ENCODE measurements at regions not wholly inside any gene's neighbourhood (a gene's known extent, or its start where the extent isn't known, plus 50 kb on each side); places are given as distances from the start of the nearest gene placed in this dataset.

DNA sequence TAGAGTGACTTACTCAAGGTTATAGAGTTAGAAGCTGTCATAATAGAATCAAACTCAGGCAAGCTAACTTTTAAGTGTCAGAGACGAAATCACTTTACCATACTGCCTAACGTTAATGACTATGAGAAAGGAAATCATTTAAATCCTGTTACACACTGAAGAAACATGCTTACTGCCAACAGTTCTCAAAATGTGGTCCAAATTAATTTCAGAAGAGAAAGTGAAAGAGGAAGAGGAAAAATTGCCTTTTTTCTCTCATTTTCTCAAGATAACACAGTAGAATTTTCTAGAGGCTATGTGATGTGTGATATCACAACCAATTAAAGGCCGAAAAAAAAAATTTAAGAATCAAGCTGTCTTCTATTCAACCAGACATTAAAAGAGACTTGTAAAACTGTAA lies 1362.7 kb upstream of the CHAC2 start:
- ATAC-seq (no peak), DNase-seq (no peak)
- Histone ChIP-seq H3K4me3 (ENCODE audit: low read length) (no peak overlapping the region), H3K9me3 (ENCODE audit: control insufficient read depth, low read length) (no peaks in the 10 kb centered on the region), H3K27me3 (ENCODE audit: control insufficient read depth, insufficient read depth) (no peaks in the 10 kb centered on the region), H3K4me1 (ENCODE audit: control insufficient read depth, insufficient read depth, low read length) (no peaks in the 10 kb centered on the region), H3K27ac (ENCODE audit: low read length) (no peak overlapping the region)
- 42% methylated on average over 3 of the region's 3 CpGs for WGBS
- intact Hi-C loops (cut with DNase I) = loop anchor here in 1 of 4 donors (5.0 kb wide), 1 partner anchor 283 kb away; no protein-coding TSS in a partner anchor

DNA sequence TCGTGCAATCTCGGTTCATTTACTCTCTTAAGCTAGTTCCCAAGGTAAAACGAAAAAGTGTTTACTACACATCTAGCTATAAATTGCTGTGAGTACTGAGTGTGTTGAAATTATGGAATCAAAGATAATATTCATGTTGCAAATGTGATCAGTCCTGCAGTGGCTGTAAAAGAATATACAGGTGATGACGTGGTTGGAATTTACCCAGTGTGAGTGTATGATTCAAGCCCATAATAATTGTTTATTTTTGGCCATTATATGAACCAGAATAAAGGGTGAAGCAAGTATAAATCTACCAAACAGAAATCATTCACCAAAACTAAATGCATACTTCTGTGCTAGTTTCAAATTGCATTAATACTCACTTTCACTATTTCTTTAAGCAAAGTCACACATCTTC lies 1363.6 kb upstream of the CHAC2 start:
- Histone ChIP-seq H3K9me3 (ENCODE audit: control insufficient read depth, low read length) (no peaks in the 10 kb centered on the region), H3K4me1 (ENCODE audit: control insufficient read depth, insufficient read depth, low read length) (no peaks in the 10 kb centered on the region), H3K4me3 (ENCODE audit: low read length) (no peak overlapping the region), H3K27me3 (ENCODE audit: control insufficient read depth, insufficient read depth) (no peaks in the 10 kb centered on the region), H3K27ac (ENCODE audit: low read length) (no peak overlapping the region)
- intact Hi-C loops (cut with DNase I) = loop anchor here in 1 of 4 donors (5.0 kb wide), 1 partner anchor 282 kb away; no protein-coding TSS in a partner anchor
- 90% methylated on average over 4 of the region's 4 CpGs for WGBS
- DNase-seq (no peak), ATAC-seq (no peak)

DNA sequence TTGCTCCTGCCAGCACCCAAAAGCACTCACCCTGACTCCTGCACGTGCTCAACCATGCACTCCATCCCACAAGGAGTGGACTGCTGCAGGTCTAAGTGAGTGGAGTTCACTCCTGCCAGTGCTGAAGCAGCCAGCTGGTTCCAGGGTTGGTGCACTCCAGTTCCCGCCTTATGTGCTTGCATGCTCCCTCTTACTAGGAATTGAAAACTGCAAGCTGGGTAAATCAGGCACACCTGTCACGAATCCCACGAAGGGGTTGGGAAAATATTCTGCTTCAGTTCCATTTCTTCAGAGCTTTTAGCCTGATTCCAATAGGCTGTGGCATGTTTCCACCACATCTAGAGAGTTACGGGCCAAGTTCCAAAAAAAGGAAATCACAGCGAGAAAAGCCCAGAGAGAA lies 1365.5 kb upstream of the CHAC2 start:
- intact Hi-C loops (cut with DNase I) = loop anchor here in 1 of 4 donors (5.0 kb wide), 1 partner anchor 280 kb away; no protein-coding TSS in a partner anchor
- H3K4me1 ChIP-seq (ENCODE audit: control insufficient read depth, insufficient read depth, low read length) = no peaks in the 10 kb centered on the region
- DNase-seq (no peak), ATAC-seq (no peak)
- no peak overlapping the region for H3K4me3 ChIP-seq (ENCODE audit: low read length)
- H3K27me3 ChIP-seq (ENCODE audit: control insufficient read depth, insufficient read depth) = no peaks in the 10 kb centered on the region
- no peak overlapping the region for H3K27ac ChIP-seq (ENCODE audit: low read length)
- WGBS = 63% methylated on average over 6 of the region's 6 CpGs
- H3K9me3 ChIP-seq (ENCODE audit: control insufficient read depth, low read length) = no peaks in the 10 kb centered on the region

- Histone ChIP-seq H3K27ac (ENCODE audit: low read length) (no peak overlapping the region), H3K27me3 (ENCODE audit: control insufficient read depth, insufficient read depth) (no peaks in the 10 kb centered on the region), H3K4me3 (ENCODE audit: low read length) (no peak overlapping the region), H3K4me1 (ENCODE audit: control insufficient read depth, insufficient read depth, low read length) (no peaks in the 10 kb centered on the region), H3K9me3 (ENCODE audit: control insufficient read depth, low read length) (no peaks in the 10 kb centered on the region)
- intact Hi-C loops (cut with DNase I) = no loop called here
- ATAC-seq = peak; percentile 39 to 88
- DNase-seq = no peak
- WGBS = 47% methylated on average over 1 of the region's 1 CpG
Measured at GRCh38 chr2:52396836-52397235, 1364.9 kb upstream of the NRXN1 start.

- intact Hi-C loops (cut with DNase I) = no loop called here
- Histone ChIP-seq H3K27me3 (ENCODE audit: control insufficient read depth, insufficient read depth) (no peaks in the 10 kb centered on the region), H3K27ac (ENCODE audit: low read length) (no peak overlapping the region), H3K4me3 (ENCODE audit: low read length) (no peak overlapping the region), H3K9me3 (ENCODE audit: control insufficient read depth, low read length) (no peaks in the 10 kb centered on the region), H3K4me1 (ENCODE audit: control insufficient read depth, insufficient read depth, low read length) (no peaks in the 10 kb centered on the region)
- ATAC-seq = peak in 1 of 2 donors; percentile 64
- DNase-seq = no peak
- WGBS = 34% methylated on average over 1 of the region's 1 CpG
Measured at GRCh38 chr2:52395912-52396311, 1364.0 kb upstream of the NRXN1 start.

DNA sequence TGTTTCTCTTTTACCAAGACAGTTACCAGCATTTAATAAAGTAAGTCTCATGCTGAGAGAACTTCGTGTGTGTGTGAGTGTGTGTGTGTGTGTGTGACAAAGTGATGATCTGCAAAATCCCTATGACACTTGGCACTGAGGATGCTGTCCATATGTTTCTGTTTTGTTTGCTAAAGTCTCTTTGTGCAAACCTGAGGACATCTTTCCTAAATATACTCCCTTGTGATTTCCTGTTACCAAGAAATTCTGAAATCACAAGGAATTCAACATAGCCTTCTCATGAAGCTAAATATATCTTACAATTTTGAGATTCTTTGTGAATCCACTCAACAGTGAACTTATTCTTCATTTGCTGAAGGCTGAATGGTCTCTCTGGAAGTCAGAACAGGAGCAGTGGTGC lies 1359.7 kb upstream of the NRXN1 start:
- H3K9me3 ChIP-seq (ENCODE audit: control insufficient read depth, low read length) = no peaks in the 10 kb centered on the region
- no peaks in the 10 kb centered on the region for H3K4me1 ChIP-seq (ENCODE audit: control insufficient read depth, insufficient read depth, low read length)
- H3K27me3 ChIP-seq (ENCODE audit: control insufficient read depth, insufficient read depth) = no peaks in the 10 kb centered on the region
- H3K4me3 ChIP-seq (ENCODE audit: low read length) = no peak overlapping the region
- DNase-seq = no peak
- 33% methylated on average over 1 of the region's 1 CpG for WGBS
- no peak for ATAC-seq
- intact Hi-C loops (cut with DNase I) = no loop called here
- H3K27ac ChIP-seq (ENCODE audit: low read length) = no peak overlapping the region

DNA sequence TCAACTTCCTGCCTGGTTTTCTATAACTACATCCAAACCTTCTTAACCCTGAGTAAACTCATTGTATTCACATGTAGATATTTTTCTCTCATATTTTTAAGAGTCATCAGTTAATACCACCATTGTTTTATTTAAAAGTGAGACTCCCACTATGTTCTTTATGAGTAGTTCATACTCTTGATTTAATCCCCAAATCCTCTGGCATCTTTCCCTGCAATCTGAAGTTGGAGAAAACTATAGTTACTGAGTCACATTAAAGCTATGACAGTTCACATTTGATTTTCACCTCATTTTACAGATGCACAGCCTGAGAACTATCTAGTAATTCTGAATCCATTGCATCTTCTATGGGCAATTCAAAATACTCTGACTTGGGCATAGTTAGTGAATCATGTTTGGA lies 1358.7 kb upstream of the NRXN1 start:
- intact Hi-C loops (cut with DNase I) = no loop called here
- Histone ChIP-seq H3K4me1 (ENCODE audit: control insufficient read depth, insufficient read depth, low read length) (no peaks in the 10 kb centered on the region), H3K27ac (ENCODE audit: low read length) (no peak overlapping the region), H3K27me3 (ENCODE audit: control insufficient read depth, insufficient read depth) (no peaks in the 10 kb centered on the region), H3K9me3 (ENCODE audit: control insufficient read depth, low read length) (no peaks in the 10 kb centered on the region), H3K4me3 (ENCODE audit: low read length) (no peak overlapping the region)
- DNase-seq (no peak), ATAC-seq (no peak)

- WGBS = 89% methylated on average over 5 of the region's 5 CpGs
- Histone ChIP-seq H3K4me1 (ENCODE audit: control insufficient read depth, insufficient read depth, low read length) (no peaks in the 10 kb centered on the region), H3K4me3 (ENCODE audit: low read length) (no peak overlapping the region), H3K27ac (ENCODE audit: low read length) (no peak overlapping the region), H3K9me3 (ENCODE audit: control insufficient read depth, low read length) (no peaks in the 10 kb centered on the region), H3K27me3 (ENCODE audit: control insufficient read depth, insufficient read depth) (no peaks in the 10 kb centered on the region)
- ATAC-seq = no peak
- intact Hi-C loops (cut with DNase I) = no loop called here
- no peak for DNase-seq
Measured at GRCh38 chr2:52387937-52388590, 1356.1 kb upstream of the NRXN1 start.

- DNase-seq (no peak), ATAC-seq (no peak)
- H3K4me3 ChIP-seq (ENCODE audit: low read length) = no peak overlapping the region
- no peak overlapping the region for H3K27ac ChIP-seq (ENCODE audit: low read length)
- 88% methylated on average over 1 of the region's 1 CpG for WGBS
- no peaks in the 10 kb centered on the region for H3K4me1 ChIP-seq (ENCODE audit: control insufficient read depth, insufficient read depth, low read length)
- intact Hi-C loops (cut with DNase I) = no loop called here
- no peaks in the 10 kb centered on the region for H3K9me3 ChIP-seq (ENCODE audit: control insufficient read depth, low read length)
- no peaks in the 10 kb centered on the region for H3K27me3 ChIP-seq (ENCODE audit: control insufficient read depth, insufficient read depth)
Measured at GRCh38 chr2:52386433-52387030, 1354.6 kb upstream of the NRXN1 start.

GRCh38 chr2:52383541-52383940 lies 1351.6 kb upstream of the NRXN1 start:
- DNase-seq (no peak), ATAC-seq (no peak)
- Histone ChIP-seq H3K4me3 (ENCODE audit: low read length) (no peak overlapping the region), H3K4me1 (ENCODE audit: control insufficient read depth, insufficient read depth, low read length) (no peaks in the 10 kb centered on the region), H3K9me3 (ENCODE audit: control insufficient read depth, low read length) (no peaks in the 10 kb centered on the region), H3K27me3 (ENCODE audit: control insufficient read depth, insufficient read depth) (no peaks in the 10 kb centered on the region), H3K27ac (ENCODE audit: low read length) (no peak overlapping the region)
- intact Hi-C loops (cut with DNase I) = no loop called here
- WGBS = 90% methylated on average over 2 of the region's 2 CpGs

DNA sequence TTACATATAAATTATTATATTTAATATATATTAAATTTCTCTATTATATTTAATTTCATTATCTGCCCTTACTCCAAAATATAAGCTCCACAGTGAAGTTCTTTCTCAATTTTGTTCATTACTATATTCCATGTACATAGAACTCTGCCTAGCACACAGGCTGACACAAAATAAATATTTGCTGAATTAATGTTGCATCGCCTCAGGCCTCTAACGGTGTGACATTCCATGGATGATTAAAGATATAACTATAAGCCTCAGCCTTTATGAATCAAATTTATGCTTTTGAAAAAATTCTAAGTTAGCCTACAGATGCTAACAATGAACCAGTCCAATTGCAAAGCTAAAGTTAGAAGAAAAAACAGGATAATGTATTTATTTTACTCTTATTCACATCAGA lies 1337.2 kb upstream of the NRXN1 start:
- no peaks in the 10 kb centered on the region for H3K9me3 ChIP-seq (ENCODE audit: control insufficient read depth, low read length)
- H3K27ac ChIP-seq (ENCODE audit: low read length) = no peak overlapping the region
- intact Hi-C loops (cut with DNase I) = no loop called here
- ATAC-seq (no peak), DNase-seq (no peak)
- no peak overlapping the region for H3K4me3 ChIP-seq (ENCODE audit: low read length)
- no peaks in the 10 kb centered on the region for H3K4me1 ChIP-seq (ENCODE audit: control insufficient read depth, insufficient read depth, low read length)
- WGBS = 86% methylated on average over 2 of the region's 2 CpGs
- no peaks in the 10 kb centered on the region for H3K27me3 ChIP-seq (ENCODE audit: control insufficient read depth, insufficient read depth)

DNA sequence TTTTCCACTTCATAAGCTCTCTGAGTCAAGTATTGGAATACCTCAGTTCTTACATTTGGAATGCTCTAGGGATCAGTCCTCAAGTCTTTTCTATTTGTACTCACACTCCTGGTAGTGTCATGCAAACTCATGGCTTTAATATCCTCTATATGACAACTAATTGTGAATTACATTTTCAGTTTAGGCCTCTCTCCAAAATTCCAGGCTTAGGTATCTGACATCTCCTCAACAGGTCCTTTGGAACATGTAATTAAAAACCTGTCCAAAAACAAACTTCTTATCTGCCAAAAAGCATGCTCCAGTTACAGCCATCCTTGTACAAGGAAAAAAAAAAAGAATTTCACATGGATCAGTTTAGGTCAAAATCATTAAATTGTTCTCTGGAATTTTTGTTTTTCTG lies 1336.2 kb upstream of the NRXN1 start:
- no peaks in the 10 kb centered on the region for H3K4me1 ChIP-seq (ENCODE audit: control insufficient read depth, insufficient read depth, low read length)
- intact Hi-C loops (cut with DNase I) = no loop called here
- H3K9me3 ChIP-seq (ENCODE audit: control insufficient read depth, low read length) = no peaks in the 10 kb centered on the region
- H3K27me3 ChIP-seq (ENCODE audit: control insufficient read depth, insufficient read depth) = no peaks in the 10 kb centered on the region
- H3K27ac ChIP-seq (ENCODE audit: low read length) = no peak overlapping the region
- ATAC-seq = no peak
- no peak overlapping the region for H3K4me3 ChIP-seq (ENCODE audit: low read length)
- no peak for DNase-seq
